ENCODE measurements at regions not wholly inside any gene's neighbourhood (a gene's known extent, or its start where the extent isn't known, plus 50 kb on each side); places are given as distances from the start of the nearest gene placed in this dataset.
A peak's percentile ranks its signal among the peaks of the same experiment; 100 is the strongest.

DNA sequence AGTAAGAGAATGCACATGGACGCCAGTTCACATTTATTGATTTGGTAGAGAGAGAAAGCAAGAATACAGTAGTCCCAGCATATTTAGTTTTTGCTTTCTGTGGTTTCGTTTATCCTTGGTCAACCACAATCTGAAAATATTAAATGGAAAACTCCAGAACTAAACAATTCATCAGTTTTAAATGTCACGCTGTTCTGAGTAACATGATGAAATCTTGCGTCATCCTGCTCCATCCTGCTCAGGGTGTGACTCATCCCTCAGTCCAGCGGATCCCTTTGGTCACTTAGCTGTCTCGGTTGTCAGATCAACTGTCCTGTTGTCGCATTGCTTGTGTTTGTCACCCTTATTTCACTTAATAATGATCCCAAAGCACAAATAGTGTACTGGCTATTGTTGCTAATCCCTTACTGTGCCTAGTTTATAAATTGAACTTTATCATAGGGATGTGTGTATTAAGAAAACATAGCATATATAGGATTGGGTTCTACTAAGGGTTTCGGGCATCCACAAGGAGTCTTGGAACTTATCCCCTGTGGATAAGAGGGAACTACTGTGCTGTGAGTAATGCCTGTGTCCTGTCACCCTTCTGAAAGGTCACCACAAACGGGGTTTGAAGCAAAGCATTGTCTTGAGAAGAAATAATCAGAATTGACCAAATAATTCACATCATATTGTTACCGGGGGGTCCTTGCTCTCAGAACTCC, 73.6 kb downstream of the OTUD1 start:
- TF ChIP-seq, protein P1, sequence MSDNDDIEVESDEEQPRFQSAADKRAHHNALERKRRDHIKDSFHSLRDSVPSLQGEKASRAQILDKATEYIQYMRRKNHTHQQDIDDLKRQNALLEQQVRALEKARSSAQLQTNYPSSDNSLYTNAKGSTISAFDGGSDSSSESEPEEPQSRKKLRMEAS (IDR thresholded peaks at IDR 0.05) = peak; percentile 74
- TF ChIP-seq, protein P2, sequence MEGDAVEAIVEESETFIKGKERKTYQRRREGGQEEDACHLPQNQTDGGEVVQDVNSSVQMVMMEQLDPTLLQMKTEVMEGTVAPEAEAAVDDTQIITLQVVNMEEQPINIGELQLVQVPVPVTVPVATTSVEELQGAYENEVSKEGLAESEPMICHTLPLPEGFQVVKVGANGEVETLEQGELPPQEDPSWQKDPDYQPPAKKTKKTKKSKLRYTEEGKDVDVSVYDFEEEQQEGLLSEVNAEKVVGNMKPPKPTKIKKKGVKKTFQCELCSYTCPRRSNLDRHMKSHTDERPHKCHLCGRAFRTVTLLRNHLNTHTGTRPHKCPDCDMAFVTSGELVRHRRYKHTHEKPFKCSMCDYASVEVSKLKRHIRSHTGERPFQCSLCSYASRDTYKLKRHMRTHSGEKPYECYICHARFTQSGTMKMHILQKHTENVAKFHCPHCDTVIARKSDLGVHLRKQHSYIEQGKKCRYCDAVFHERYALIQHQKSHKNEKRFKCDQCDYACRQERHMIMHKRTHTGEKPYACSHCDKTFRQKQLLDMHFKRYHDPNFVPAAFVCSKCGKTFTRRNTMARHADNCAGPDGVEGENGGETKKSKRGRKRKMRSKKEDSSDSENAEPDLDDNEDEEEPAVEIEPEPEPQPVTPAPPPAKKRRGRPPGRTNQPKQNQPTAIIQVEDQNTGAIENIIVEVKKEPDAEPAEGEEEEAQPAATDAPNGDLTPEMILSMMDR (IDR thresholded peaks at IDR 0.05 in 2 of 3, conservative IDR thresholded peaks at IDR 0.05 in 1 of 3; ENCODE audit: borderline replicate concordance in 1 of 3, insufficient read depth in 1 of 3, low read depth in 2 of 3, low read length in 2 of 3) = no peak
- TF ChIP-seq, protein P3, sequence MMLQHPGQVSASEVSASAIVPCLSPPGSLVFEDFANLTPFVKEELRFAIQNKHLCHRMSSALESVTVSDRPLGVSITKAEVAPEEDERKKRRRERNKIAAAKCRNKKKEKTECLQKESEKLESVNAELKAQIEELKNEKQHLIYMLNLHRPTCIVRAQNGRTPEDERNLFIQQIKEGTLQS (IDR thresholded peaks at IDR 0.05) = peak; percentile 90
- TF ChIP-seq EZH2 (IDR thresholded peaks at IDR 0.05) = no peak
- TF ChIP-seq, protein P4, sequence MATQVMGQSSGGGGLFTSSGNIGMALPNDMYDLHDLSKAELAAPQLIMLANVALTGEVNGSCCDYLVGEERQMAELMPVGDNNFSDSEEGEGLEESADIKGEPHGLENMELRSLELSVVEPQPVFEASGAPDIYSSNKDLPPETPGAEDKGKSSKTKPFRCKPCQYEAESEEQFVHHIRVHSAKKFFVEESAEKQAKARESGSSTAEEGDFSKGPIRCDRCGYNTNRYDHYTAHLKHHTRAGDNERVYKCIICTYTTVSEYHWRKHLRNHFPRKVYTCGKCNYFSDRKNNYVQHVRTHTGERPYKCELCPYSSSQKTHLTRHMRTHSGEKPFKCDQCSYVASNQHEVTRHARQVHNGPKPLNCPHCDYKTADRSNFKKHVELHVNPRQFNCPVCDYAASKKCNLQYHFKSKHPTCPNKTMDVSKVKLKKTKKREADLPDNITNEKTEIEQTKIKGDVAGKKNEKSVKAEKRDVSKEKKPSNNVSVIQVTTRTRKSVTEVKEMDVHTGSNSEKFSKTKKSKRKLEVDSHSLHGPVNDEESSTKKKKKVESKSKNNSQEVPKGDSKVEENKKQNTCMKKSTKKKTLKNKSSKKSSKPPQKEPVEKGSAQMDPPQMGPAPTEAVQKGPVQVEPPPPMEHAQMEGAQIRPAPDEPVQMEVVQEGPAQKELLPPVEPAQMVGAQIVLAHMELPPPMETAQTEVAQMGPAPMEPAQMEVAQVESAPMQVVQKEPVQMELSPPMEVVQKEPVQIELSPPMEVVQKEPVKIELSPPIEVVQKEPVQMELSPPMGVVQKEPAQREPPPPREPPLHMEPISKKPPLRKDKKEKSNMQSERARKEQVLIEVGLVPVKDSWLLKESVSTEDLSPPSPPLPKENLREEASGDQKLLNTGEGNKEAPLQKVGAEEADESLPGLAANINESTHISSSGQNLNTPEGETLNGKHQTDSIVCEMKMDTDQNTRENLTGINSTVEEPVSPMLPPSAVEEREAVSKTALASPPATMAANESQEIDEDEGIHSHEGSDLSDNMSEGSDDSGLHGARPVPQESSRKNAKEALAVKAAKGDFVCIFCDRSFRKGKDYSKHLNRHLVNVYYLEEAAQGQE (IDR thresholded peaks at IDR 0.05; ENCODE audit: low read depth) = no peak
- TF ChIP-seq POLR2A (IDR thresholded peaks at IDR 0.05; ENCODE audit: borderline replicate concordance, extremely low read depth, insufficient read depth, insufficient read length) = no peak
- peak; percentile 79 for TF ChIP-seq TCF7L2 (IDR thresholded peaks at IDR 0.05; ENCODE audit: borderline replicate concordance, extremely low read depth, insufficient read depth, insufficient read length)
- TF ChIP-seq RAD21 (IDR thresholded peaks at IDR 0.05; ENCODE audit: low read depth) = no peak
- peak; percentile 62 for TF ChIP-seq POLR2AphosphoS5 (IDR thresholded peaks at IDR 0.05; ENCODE audit: low read depth, low read length)
- TF ChIP-seq SRF (IDR thresholded peaks at IDR 0.05; ENCODE audit: low read depth) = no peak
